ENCODE measurements at regions not wholly inside any gene's neighbourhood (a gene's known extent, or its start where the extent isn't known, plus 50 kb on each side); places are given as distances from the start of the nearest gene placed in this dataset.
A peak's percentile ranks its signal among the peaks of the same experiment; 100 is the strongest.

- DNase-seq (ENCODE audit: low spot score), result no peak
Measured at GRCh38 chr13:47611664-47612288, 389.3 kb downstream of the SUCLA2 start.

- DNase-seq (ENCODE audit: low spot score), result no peak
Measured at GRCh38 chr13:47610687-47611086, 390.4 kb downstream of the SUCLA2 start.

GRCh38 chr13:47603365-47603764 lies 397.7 kb downstream of the SUCLA2 start:
- DNase-seq (ENCODE audit: low spot score), result no peak

GRCh38 chr13:47598340-47598911 lies 402.6 kb downstream of the SUCLA2 start:
- DNase-seq (ENCODE audit: low spot score), result peak; percentile 2

- DNase-seq (ENCODE audit: low spot score), result no peak
Measured at GRCh38 chr13:47594833-47595232, 406.2 kb downstream of the SUCLA2 start.

- no peak for DNase-seq (ENCODE audit: low spot score)
Measured at GRCh38 chr13:47592256-47592655, 408.8 kb downstream of the SUCLA2 start.

- DNase-seq (ENCODE audit: low spot score), result no peak
Measured at GRCh38 chr13:47588676-47589075, 412.4 kb downstream of the SUCLA2 start.

GRCh38 chr13:47572375-47572774 lies 428.7 kb downstream of the SUCLA2 start:
- DNase-seq (ENCODE audit: low spot score), result no peak

- DNase-seq (ENCODE audit: low spot score), result no peak
Measured at GRCh38 chr13:47564041-47564440, 437.0 kb downstream of the SUCLA2 start.

GRCh38 chr13:47556703-47557102 lies 444.4 kb downstream of the SUCLA2 start:
- no peak for DNase-seq (ENCODE audit: low spot score)

- no peak for DNase-seq (ENCODE audit: low spot score)
Measured at GRCh38 chr13:47555235-47555634, 445.8 kb downstream of the SUCLA2 start.

GRCh38 chr13:47553329-47553977 lies 447.6 kb downstream of the SUCLA2 start:
- no peak for DNase-seq (ENCODE audit: low spot score)

GRCh38 chr13:47549219-47549752 lies 451.8 kb downstream of the SUCLA2 start:
- no peak for DNase-seq (ENCODE audit: low spot score)

GRCh38 chr13:47548294-47548840 lies 452.7 kb downstream of the SUCLA2 start:
- no peak for DNase-seq (ENCODE audit: low spot score)

GRCh38 chr13:47546391-47547225 lies 454.5 kb downstream of the SUCLA2 start:
- no peak for DNase-seq (ENCODE audit: low spot score)

GRCh38 chr13:47545201-47546024 lies 455.7 kb downstream of the SUCLA2 start:
- DNase-seq (ENCODE audit: low spot score), result no peak

GRCh38 chr13:47539317-47539716 lies 461.8 kb downstream of the SUCLA2 start:
- DNase-seq (ENCODE audit: low spot score), result no peak

- no peak for DNase-seq (ENCODE audit: low spot score)
Measured at GRCh38 chr13:47523771-47524170, 477.3 kb downstream of the SUCLA2 start.

GRCh38 chr13:47521890-47522487 lies 479.1 kb downstream of the SUCLA2 start:
- no peak for DNase-seq (ENCODE audit: low spot score)

GRCh38 chr13:47519626-47520025 lies 481.4 kb downstream of the SUCLA2 start:
- DNase-seq (ENCODE audit: low spot score), result no peak

GRCh38 chr13:47518530-47518929 lies 482.5 kb downstream of the SUCLA2 start:
- no peak for DNase-seq (ENCODE audit: low spot score)

Measured in hepatic stellate cell (primary cell).